Small intestine (tissue), 7 donors: ENCODE measurements at regions not wholly inside any gene's neighbourhood (a gene's known extent, or its start where the extent isn't known, plus 50 kb on each side); places are given as distances from the start of the nearest gene placed in this dataset.
A peak's percentile ranks its signal among the peaks of the same experiment; 100 is the strongest.

Source experiments
- DNase-seq, 2 donors: peaks; one replicate each; pipeline versions ENCODE4 v3.0.0 to v3.0.0-alpha.2; 2013
- FAIRE-seq: peaks from 2 replicates; lab custom pipeline; 2012; peaks lifted over from hg19 to GRCh38; lab: Jason Lieb, UNC
- H3K27ac ChIP-seq, 3 donors: one replicate each; pipeline ENCODE4 v1.5.1; 2013; ENCODE audit warnings: low read length in 2 of 3, mild to moderate bottlenecking in 2 of 3, control low read depth in 1 of 3, inconsistent platforms in 1 of 3, low read depth in 1 of 3, moderate library complexity in 1 of 3
- H3K27me3 ChIP-seq, 3 donors: one replicate each; pipeline ENCODE4 v1.6.1; 2013; ENCODE audit warnings: low read length in 3 of 3, inconsistent platforms in 1 of 3; ENCODE audit not compliant: control insufficient read depth in 3 of 3, insufficient read depth in 3 of 3
- H3K36me3 ChIP-seq, 3 donors: one replicate each; pipeline ENCODE4 v1.6.1; 2013; ENCODE audit warnings: low read length in 3 of 3, inconsistent platforms in 1 of 3, low read depth in 1 of 3, mild to moderate bottlenecking in 1 of 3, moderate library complexity in 1 of 3; ENCODE audit not compliant: control insufficient read depth in 3 of 3, insufficient read depth in 2 of 3
- H3K4me1 ChIP-seq, 3 donors: one replicate each; pipeline ENCODE4 v1.6.1; 2013; ENCODE audit warnings: low read length in 2 of 3, inconsistent platforms in 1 of 3, low read depth in 1 of 3, mild to moderate bottlenecking in 1 of 3, moderate library complexity in 1 of 3; ENCODE audit not compliant: control insufficient read depth in 3 of 3, insufficient read depth in 2 of 3
- H3K4me3 ChIP-seq, 3 donors: one replicate each; pipeline ENCODE4 v1.5.1; 2013; ENCODE audit warnings: low read length in 3 of 3, control low read depth in 1 of 3, inconsistent platforms in 1 of 3, low read depth in 1 of 3, mild to moderate bottlenecking in 1 of 3, moderate library complexity in 1 of 3
- H3K9me3 ChIP-seq, 2 donors: one replicate each; pipeline ENCODE4 v1.6.1; 2013; ENCODE audit warnings: low read depth in 1 of 2, low read length in 1 of 2; ENCODE audit not compliant: control insufficient read depth in 2 of 2, insufficient read depth in 1 of 2
- WGBS, 3 donors: extraction: QIAGEN DNeasy Blood & Tissue Kit; methylation state at CpG; one replicate each; pipeline ENCODE4 v1.1.7; 2013; 5-methylcytosine and 5-hydroxymethylcytosine counted together
- donor health status: healthy with polysubstance abuse.
- donor health status: control.
- donor health status: control.
- donor health status: Bipolar disorder and iron deficiency.
- donor health status: healthy.

DNA sequence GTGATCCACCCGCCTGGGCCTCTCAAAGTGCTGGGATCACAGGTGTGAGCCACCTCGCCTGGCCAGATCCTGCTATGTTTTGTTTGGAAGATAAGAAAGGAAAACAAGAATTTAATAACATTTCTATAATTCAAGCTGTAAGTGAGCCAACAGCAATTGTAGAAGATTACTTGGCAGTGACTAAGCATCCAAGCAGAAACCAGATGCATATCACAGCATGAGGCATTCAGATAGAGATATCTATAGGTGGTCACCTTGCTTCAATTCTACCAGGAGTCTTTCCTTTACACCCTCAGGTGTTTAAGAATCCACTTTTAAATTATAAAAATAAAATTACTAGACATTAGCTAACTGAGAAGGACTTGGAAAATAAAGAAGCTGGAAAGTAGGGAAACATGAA lies 83.9 kb upstream of the ATF7IP start:
- Histone ChIP-seq H3K4me1 (peaks cover 0 to 7% (median 0%) of the 10 kb centered on the region in 3 donors), H3K36me3 (no peaks in the 10 kb centered on the region), H3K27ac (no peak overlapping the region), H3K27me3 (no peaks in the 10 kb centered on the region), H3K4me3 (no peak overlapping the region), H3K9me3 (peaks cover 0 to 19% of the 10 kb centered on the region in 2 donors)
- DNase-seq (no peak), FAIRE-seq (no peak)
- 91 to 96% (median 94%) methylated on average over 2 of the region's 2 CpGs for WGBS, 3 donors

DNA sequence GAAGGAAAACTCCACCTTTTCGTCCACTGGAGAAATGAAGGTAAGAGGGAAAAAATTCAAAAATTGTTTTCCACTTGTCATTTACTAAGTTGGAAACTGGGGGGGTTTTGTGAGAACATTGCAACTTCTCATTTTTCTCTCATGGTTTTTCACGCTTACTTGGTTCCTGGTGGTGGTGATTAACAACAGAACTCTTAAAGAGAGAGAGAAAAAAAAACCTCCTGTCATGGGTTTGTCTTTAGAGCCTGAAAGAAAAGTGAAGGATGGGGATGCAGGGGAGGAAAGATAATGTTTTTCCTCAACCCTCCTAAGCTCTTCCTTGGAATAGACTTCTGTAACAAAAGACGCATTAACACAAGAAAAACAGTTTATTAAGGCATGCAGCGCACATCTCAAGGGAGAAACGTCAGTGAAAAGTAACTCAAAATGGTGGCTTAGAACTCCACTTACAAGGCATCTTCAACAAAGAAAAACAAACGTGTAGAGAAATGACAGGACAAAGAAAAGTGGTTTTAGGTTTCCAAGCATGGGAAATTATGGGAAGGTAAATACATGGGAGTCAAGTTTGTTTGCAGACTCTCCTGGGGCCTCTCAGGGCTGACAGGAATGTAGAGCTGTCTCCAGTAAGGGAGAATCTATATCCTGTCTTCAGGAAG lies 81.9 kb upstream of the ATF7IP start:
- H3K9me3 ChIP-seq = peaks cover 0 to 26% of the 10 kb centered on the region in 2 donors
- DNase-seq (no peak), FAIRE-seq (no peak)
- no peak overlapping the region for H3K4me3 ChIP-seq
- H3K27me3 ChIP-seq = no peaks in the 10 kb centered on the region
- H3K36me3 ChIP-seq = no peaks in the 10 kb centered on the region
- peaks cover 0 to 7% (median 0%) of the 10 kb centered on the region in 3 donors for H3K4me1 ChIP-seq
- WGBS, 3 donors = 69 to 84% (median 82%) methylated on average over 6 of the region's 6 CpGs
- peak overlapping the region in 1 of 3 donors; percentile 53 for H3K27ac ChIP-seq

DNA sequence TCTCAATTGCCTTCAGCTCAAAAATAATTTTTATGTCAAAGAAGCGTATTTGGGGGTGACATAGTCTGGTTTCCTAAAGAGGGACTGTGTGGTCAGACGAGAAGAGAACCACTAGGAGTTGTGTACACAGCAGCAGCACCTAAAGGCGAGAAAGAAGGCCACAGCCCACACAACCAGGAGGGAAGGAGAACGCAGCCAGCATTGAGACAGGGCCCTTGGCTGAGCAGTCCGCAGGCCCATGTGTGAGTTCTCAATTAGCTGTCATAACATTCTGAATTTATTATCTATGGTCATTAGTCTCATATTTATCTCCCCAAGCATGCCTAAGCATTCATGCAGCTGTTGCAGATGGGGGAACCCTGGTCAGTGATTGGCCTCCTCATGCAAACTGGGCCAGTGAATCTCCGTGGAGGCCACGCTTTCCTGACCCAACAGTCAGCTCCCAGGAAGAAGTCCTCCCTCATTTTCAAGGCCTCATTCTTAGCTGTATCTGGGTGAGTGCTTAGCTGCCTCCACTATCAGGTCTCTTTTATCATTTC lies 81.2 kb upstream of the ATF7IP start:
- peaks cover 0 to 32% of the 10 kb centered on the region in 2 donors for H3K9me3 ChIP-seq
- FAIRE-seq = no peak
- H3K4me1 ChIP-seq = peaks cover 0 to 7% (median 0%) of the 10 kb centered on the region in 3 donors
- DNase-seq = peak in 1 of 2 donors; percentile 21
- no peaks in the 10 kb centered on the region for H3K36me3 ChIP-seq
- 59 to 90% (median 82%) methylated on average over 7 of the region's 7 CpGs for WGBS, 3 donors
- H3K27me3 ChIP-seq = no peaks in the 10 kb centered on the region
- H3K27ac ChIP-seq = peak overlapping the region in 1 of 3 donors; percentile 53
- no peak overlapping the region for H3K4me3 ChIP-seq

DNA sequence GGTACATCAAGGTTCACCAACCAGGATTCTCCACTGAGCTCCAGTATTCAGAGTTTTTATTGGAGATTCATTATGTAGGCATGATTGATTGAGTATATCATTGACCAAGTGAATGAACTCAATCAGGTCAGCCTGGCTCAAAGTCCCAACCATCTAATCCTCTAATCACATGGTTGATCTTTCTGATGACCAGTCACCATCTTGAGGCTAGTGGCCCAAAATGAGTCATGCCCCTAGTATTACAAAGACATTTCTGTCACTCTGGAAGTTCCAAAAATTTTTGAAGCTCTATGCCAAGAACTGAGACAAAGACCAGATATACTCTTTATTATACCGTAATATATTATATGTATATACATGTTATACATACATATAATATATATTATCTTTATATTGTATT lies 75.9 kb upstream of the ATF7IP start:
- Histone ChIP-seq H3K9me3 (peaks cover 0 to 35% of the 10 kb centered on the region in 2 donors), H3K4me1 (no peaks in the 10 kb centered on the region), H3K27me3 (no peaks in the 10 kb centered on the region), H3K36me3 (no peaks in the 10 kb centered on the region), H3K27ac (no peak overlapping the region), H3K4me3 (no peak overlapping the region)
- no peak for DNase-seq
- 46 to 91% (median 88%) methylated on average over 1 of the region's 1 CpG for WGBS, 3 donors
- FAIRE-seq = no peak

DNA sequence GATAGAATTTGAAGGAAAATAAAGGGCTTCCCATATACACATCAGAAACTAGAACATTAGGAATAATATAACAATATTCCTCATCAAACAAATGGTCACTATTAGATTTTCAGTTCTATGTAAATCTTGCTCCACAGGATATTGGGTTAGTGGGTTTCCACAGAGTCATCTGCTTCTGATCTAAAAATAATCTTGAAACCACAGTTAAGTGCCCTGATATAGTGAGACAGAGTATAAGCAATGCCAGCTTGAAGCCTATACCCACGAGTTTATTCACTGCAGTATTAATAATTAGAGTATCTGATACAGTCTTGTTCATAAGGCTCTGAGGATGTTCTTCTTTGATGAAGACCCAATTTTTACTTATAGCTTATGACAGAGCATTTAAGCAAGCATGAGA lies 74.5 kb upstream of the ATF7IP start:
- Histone ChIP-seq H3K36me3 (no peaks in the 10 kb centered on the region), H3K4me3 (no peak overlapping the region), H3K9me3 (peaks cover 0 to 42% of the 10 kb centered on the region in 2 donors), H3K27ac (no peak overlapping the region), H3K4me1 (no peaks in the 10 kb centered on the region), H3K27me3 (no peaks in the 10 kb centered on the region)
- WGBS, 3 donors = 66 to 75% (median 73%) methylated on average over 1 of the region's 1 CpG
- FAIRE-seq = no peak
- DNase-seq = no peak

DNA sequence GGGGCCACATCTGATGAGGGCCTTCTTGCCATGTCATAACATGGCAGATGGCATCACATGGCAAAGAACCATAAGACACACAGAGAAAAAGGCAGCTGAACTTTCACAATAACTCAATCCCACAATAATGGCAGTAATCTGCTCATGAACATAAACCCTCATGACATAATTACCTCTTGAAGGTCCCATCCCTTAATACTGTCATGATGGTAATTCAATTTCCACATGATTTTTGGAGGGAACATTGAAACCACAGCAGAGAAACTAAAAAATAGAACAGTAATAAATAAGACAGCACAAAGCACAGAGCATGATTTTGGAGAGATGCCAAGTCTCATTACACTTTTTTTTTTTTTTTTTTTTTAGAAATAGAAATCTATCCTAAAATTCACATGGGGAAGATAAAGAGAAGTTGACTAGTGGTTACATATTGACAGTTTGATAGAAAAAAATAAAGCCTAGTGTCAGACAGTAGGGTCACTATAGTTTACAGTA lies 61.8 kb upstream of the ATF7IP start:
- H3K9me3 ChIP-seq = peaks cover 0 to 7% of the 10 kb centered on the region in 2 donors
- H3K4me3 ChIP-seq = no peak overlapping the region
- H3K27ac ChIP-seq = no peak overlapping the region
- no peaks in the 10 kb centered on the region for H3K27me3 ChIP-seq
- DNase-seq (peak in 1 of 2 donors; percentile 13), FAIRE-seq (no peak)
- no peaks in the 10 kb centered on the region for H3K4me1 ChIP-seq
- no peaks in the 10 kb centered on the region for H3K36me3 ChIP-seq

DNA sequence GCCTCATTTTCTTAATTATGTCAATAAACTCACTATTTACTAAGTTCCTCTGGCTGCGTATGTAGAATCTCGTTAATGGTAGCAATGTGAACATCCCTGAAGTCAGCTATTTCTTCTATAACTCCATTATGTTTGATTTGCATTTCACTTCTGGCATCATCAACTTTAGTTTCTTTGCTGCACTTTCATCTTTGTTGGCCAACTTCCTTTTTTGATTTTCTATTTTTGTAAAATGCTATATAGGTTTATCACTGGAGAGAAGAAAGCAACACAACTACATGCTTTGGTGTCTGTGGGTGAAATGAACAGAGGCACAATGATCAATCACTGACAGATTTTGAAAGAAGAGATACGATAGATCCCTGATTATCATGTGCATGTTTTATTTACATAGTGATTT lies 58.5 kb upstream of the ATF7IP start:
- no peaks in the 10 kb centered on the region for H3K36me3 ChIP-seq
- no peak for FAIRE-seq
- WGBS, 3 donors = 87 to 90% (median 88%) methylated on average over 3 of the region's 3 CpGs
- H3K27ac ChIP-seq = peak overlapping the region in 1 of 3 donors; percentile 67
- H3K4me1 ChIP-seq = no peaks in the 10 kb centered on the region
- no peaks in the 10 kb centered on the region for H3K27me3 ChIP-seq
- H3K4me3 ChIP-seq = no peak overlapping the region
- no peak for DNase-seq
- peaks cover 0 to 4% of the 10 kb centered on the region in 2 donors for H3K9me3 ChIP-seq

DNA sequence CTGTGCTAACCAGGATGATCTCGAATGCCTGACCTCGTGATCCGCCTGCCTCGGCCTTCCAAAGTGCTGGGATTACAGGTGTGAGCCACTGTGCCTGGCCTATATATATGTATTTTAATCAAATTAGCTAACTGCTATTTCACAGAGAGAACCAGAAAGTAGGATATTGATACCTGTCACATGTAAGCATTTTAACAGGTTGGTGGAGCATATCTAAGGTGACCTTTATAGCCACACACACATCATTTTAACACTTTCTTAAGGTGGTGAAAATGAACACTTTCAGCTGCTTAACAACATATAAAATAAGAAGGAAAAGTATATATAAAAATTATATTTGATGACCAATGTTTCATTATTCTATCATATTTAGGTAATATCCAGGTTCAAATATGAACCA lies 57.0 kb upstream of the ATF7IP start:
- 96 to 100% (median 97%) methylated on average over 4 of the region's 4 CpGs for WGBS, 3 donors
- no peak for FAIRE-seq
- Histone ChIP-seq H3K9me3 (peaks cover 0 to 4% of the 10 kb centered on the region in 2 donors), H3K4me1 (no peaks in the 10 kb centered on the region), H3K4me3 (no peak overlapping the region), H3K27me3 (no peaks in the 10 kb centered on the region), H3K36me3 (no peaks in the 10 kb centered on the region), H3K27ac (no peak overlapping the region)
- no peak for DNase-seq
